Progenitor cell of endocrine pancreas (in vitro differentiated cells): ENCODE measurements at regions not wholly inside any gene's neighbourhood (a gene's known extent, or its start where the extent isn't known, plus 50 kb on each side); places are given as distances from the start of the nearest gene placed in this dataset.
"Not testable (repeated sequence)": the region's sequence is repeated elsewhere in the genome, so short reads cannot be mapped to it uniquely, and the experiment has no call there.

Source experiments
- DNase-seq: peaks from one replicate; pipeline ENCODE4 v3.0.0; 2021; ENCODE audit warnings: low spot score; ENCODE audit not compliant: unreplicated experiment
- H3K27ac Mint-ChIP-seq: 2 replicates; pipeline ENCODE4 v1.8.0; 2021; ENCODE audit warnings: mild to moderate bottlenecking, moderate library complexity, mixed read lengths
- H3K27me3 Mint-ChIP-seq: 2 replicates; pipeline ENCODE4 v1.8.0; 2021; ENCODE audit warnings: mixed read lengths
- H3K36me3 Mint-ChIP-seq: 2 replicates; pipeline ENCODE4 v1.8.0; 2022; ENCODE audit warnings: mixed read lengths; ENCODE audit not compliant: insufficient read depth
- H3K4me1 Mint-ChIP-seq: 2 replicates; pipeline ENCODE4 v1.8.0; 2021; ENCODE audit warnings: low read depth, mixed read lengths
- H3K4me3 Mint-ChIP-seq: 2 replicates; pipeline ENCODE4 v1.8.0; 2021; ENCODE audit warnings: low read depth, mild to moderate bottlenecking, moderate library complexity, mixed read lengths
- H3K9me3 Mint-ChIP-seq: 2 replicates; pipeline ENCODE4 v1.8.0; 2021; ENCODE audit warnings: low read depth, mixed read lengths
- TF ChIP-seq, protein P1 (sequence below): fragments of 200-600 bp; sonication (generic); IDR thresholded peaks from one replicate; pipeline ENCODE4 v1.5.0; 2021; ENCODE audit warnings: antibody characterized with exemption, mild to moderate bottlenecking; ENCODE audit not compliant: unreplicated experiment

DNA sequence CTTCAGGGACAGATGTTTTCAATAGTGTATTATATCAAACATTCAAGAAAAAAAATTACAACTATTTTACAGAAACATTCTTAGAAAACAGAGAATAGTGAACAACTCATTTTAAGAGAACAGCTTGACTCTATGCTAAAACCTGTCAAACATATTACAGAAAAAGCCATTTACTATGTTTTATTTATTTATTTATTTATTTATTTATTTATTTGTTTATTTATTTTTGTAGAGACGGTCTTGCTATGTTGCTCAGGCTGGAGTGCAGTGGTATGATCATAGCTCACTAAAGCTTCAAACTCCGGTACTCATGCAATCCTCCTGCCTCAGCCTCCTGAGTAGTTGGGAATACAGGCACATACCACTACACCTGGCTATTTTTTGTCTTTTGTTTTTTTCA lies 317.9 kb upstream of the HTR1E start:
- Mint-ChIP-seq H3K4me3 (no peak overlapping the region), H3K27me3 (no peaks in the 10 kb centered on the region), H3K27ac (no peak overlapping the region), H3K9me3 (peaks cover 11% of the 10 kb centered on the region), H3K4me1 (peaks cover 3% of the 10 kb centered on the region), H3K36me3 (no peaks in the 10 kb centered on the region)
- TF ChIP-seq, protein P1, sequence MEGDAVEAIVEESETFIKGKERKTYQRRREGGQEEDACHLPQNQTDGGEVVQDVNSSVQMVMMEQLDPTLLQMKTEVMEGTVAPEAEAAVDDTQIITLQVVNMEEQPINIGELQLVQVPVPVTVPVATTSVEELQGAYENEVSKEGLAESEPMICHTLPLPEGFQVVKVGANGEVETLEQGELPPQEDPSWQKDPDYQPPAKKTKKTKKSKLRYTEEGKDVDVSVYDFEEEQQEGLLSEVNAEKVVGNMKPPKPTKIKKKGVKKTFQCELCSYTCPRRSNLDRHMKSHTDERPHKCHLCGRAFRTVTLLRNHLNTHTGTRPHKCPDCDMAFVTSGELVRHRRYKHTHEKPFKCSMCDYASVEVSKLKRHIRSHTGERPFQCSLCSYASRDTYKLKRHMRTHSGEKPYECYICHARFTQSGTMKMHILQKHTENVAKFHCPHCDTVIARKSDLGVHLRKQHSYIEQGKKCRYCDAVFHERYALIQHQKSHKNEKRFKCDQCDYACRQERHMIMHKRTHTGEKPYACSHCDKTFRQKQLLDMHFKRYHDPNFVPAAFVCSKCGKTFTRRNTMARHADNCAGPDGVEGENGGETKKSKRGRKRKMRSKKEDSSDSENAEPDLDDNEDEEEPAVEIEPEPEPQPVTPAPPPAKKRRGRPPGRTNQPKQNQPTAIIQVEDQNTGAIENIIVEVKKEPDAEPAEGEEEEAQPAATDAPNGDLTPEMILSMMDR: no peak
- no peak for DNase-seq

DNA sequence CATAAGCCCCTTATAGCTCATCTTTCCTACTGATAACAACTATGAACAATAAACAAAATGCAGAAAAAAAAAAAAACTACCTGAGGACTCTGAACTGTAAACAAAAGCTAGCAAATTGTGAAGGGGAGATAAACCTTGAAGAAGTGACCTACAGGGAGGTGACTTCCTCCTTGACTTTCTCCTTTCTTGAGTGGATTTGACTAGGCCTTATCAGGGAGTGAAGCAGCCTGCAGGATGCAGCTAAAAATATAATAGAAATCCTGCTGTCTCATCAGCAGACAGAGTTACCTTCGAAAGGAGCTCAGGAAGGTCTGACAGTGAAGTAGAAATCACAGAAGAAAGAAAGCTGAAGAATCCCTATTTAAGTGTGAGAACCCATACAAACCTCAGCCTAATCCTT lies 322.0 kb upstream of the HTR1E start:
- Mint-ChIP-seq H3K27me3 (no peaks in the 10 kb centered on the region), H3K36me3 (no peaks in the 10 kb centered on the region), H3K4me3 (no peak overlapping the region), H3K4me1 (peaks cover 3% of the 10 kb centered on the region), H3K9me3 (peaks cover 2% of the 10 kb centered on the region), H3K27ac (no peak overlapping the region)
- no peak for DNase-seq
- TF ChIP-seq, protein P1: no peak

DNA sequence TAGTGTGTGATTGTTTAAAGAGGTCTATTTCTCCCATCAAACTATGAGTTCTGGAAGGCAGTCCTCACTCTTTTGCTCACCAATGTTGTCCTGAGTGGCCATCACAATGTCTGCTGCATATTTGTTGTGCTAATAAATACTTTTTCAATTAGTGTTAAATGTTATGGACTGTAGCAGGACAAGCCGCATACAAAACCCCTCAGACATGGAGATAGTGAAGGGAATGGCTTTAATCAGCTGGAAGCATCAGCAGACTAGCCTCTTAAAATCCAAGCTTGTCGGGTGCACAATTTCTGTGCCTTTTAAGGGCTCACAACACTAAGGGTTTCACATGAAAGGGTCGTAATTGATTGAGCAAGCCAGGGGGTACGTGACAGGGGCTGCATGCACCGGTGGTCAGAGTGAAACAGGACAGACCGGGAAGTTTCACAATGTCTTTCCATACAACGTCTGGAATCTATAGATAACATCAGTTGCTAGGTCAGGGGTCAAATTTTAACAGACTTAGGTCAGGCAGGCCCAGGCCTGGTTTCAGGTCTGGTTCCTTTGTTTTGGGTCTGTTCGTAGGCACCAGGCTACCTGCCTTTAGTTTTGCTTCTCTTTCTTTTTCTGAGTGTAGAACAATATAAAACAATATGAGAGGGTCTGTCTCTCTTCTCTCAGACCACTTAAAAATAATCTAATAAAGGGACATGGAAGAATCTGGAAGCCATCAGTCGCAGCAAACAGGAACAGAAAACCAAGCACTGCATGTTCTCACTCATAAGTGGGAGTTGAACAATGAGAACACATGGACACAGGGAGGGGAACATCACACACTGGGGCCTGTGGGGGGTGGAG lies 327.6 kb upstream of the HTR1E start:
- TF ChIP-seq, protein P1: no peak
- no peaks in the 10 kb centered on the region for H3K36me3 Mint-ChIP-seq
- no peaks in the 10 kb centered on the region for H3K9me3 Mint-ChIP-seq
- no peak overlapping the region for H3K4me3 Mint-ChIP-seq
- H3K4me1 Mint-ChIP-seq: peaks cover 9% of the 10 kb centered on the region
- H3K27me3 Mint-ChIP-seq: no peaks in the 10 kb centered on the region
- peak overlapping the region; percentile 90 for H3K27ac Mint-ChIP-seq
- DNase-seq: no peak

DNA sequence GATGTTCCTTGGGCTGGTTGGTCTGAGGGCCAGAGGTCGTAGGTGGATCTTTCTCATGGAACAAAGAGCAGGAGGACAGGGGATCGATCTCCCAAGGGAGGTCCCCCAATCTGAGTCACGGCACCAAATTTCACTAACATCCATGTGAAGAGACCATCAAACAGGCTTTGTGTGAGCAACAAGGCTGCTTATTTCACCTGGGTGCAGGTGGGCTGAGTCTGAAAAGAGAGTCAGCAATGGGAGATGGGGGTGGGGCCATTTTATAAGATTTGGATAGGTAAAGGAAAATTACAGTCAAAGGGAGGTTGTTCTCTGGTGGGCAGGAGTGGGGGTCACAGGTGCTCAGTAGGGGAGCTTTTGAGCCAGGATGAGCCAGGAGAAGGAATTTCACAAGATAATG lies 334.0 kb upstream of the HTR1E start:
- not testable (repeated sequence) for H3K9me3 Mint-ChIP-seq, DNase-seq, H3K27me3 Mint-ChIP-seq, H3K4me3 Mint-ChIP-seq, H3K27ac Mint-ChIP-seq, H3K36me3 Mint-ChIP-seq, H3K4me1 Mint-ChIP-seq

DNA sequence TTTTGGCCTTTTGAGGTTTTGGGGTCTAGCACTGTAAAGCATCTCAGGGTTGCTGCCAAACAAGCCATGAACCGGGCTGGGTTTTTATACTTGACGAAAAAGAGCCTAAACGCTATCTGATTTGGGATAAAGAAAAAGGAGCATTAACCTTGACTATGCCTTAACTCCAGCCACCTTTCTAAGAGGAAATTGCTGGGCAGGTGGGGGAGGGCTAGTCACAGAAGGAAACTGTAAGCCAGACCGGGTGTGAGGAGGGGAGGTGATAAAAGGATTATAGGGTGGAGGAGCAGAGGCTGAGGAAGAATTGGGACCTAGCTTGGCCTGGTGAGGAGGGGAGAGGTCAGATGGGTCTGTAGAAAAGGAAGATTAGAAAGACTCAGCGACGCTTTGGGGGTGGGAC lies 335.2 kb upstream of the HTR1E start:
- H3K27me3 Mint-ChIP-seq, H3K9me3 Mint-ChIP-seq, H3K36me3 Mint-ChIP-seq, H3K4me1 Mint-ChIP-seq, DNase-seq, H3K27ac Mint-ChIP-seq, H3K4me3 Mint-ChIP-seq: not testable (repeated sequence)

DNA sequence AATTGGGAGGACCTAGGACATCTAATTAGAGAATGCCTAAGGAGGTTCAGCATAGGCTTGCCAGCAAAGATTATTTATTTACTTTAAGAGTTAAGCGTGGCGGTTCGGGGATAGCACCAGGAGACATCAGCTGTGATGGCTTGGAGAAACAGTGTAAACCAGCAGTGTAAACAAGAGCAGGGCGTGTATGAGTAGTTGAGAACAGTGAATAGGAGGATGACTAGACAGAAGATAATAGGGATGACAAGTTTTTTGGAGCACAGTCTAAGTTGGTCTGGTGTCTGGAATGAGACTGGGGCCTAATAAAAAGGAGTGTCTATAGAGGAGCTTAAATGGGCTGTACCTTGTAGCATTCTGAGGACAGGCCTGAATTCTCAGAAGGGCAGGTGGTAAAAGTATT lies 338.4 kb upstream of the HTR1E start:
- not testable (repeated sequence) for H3K27ac Mint-ChIP-seq, H3K4me1 Mint-ChIP-seq, H3K27me3 Mint-ChIP-seq, H3K9me3 Mint-ChIP-seq, DNase-seq, H3K4me3 Mint-ChIP-seq, H3K36me3 Mint-ChIP-seq

DNA sequence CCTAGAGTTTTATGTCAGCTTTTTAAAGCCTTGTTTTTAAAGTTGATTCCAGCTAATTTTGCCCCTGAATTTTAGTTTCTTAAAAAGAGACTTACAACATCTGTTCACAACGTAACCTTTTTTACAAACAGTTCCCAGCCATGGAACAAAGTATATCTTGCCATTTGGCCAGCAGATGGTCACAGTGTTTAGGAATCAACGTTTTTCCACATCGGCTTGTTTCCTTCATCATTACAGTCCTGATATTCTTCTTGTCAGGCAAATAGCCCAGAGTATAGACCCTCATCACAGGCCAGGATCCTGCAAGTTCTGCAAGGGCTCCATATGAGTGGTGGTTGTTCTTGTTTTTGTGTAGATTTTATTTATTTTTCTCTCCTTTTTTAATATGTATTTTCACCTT lies 341.7 kb upstream of the HTR1E start:
- Mint-ChIP-seq H3K4me1 (no peaks in the 10 kb centered on the region), H3K9me3 (no peaks in the 10 kb centered on the region), H3K36me3 (no peaks in the 10 kb centered on the region), H3K27ac (no peak overlapping the region), H3K4me3 (no peak overlapping the region), H3K27me3 (no peaks in the 10 kb centered on the region)
- DNase-seq: no peak
- TF ChIP-seq, protein P1: no peak
